ENCODE measurements at regions not wholly inside any gene's neighbourhood (a gene's known extent, or its start where the extent isn't known, plus 50 kb on each side); places are given as distances from the start of the nearest gene placed in this dataset.

- DNase-seq (ENCODE audit: low read depth in 2 of 2): no peak
Observed at GRCh38 chr10:83357004-83357403, 782.3 kb upstream of the GHITM start.

- no peak for DNase-seq (ENCODE audit: low read depth in 2 of 2)
Observed at GRCh38 chr10:83357627-83358026, 781.7 kb upstream of the GHITM start.

- DNase-seq (ENCODE audit: low read depth in 2 of 2): no peak
Observed at GRCh38 chr10:83367036-83367435, 772.3 kb upstream of the GHITM start.

- DNase-seq (ENCODE audit: low read depth in 2 of 2): no peak
Observed at GRCh38 chr10:83371696-83372490, 767.4 kb upstream of the GHITM start.

- no peak for DNase-seq (ENCODE audit: low read depth in 2 of 2)
Observed at GRCh38 chr10:83372646-83373045, 766.7 kb upstream of the GHITM start.

GRCh38 chr10:83373671-83374070 lies 765.6 kb upstream of the GHITM start:
- no peak for DNase-seq (ENCODE audit: low read depth in 2 of 2)

- no peak for DNase-seq (ENCODE audit: low read depth in 2 of 2)
Observed at GRCh38 chr10:83374741-83375140, 764.6 kb upstream of the GHITM start.

GRCh38 chr10:83375274-83375673 lies 764.0 kb upstream of the GHITM start:
- no peak for DNase-seq (ENCODE audit: low read depth in 2 of 2)

- no peak for DNase-seq (ENCODE audit: low read depth in 2 of 2)
Observed at GRCh38 chr10:83397806-83398205, 741.5 kb upstream of the GHITM start.

GRCh38 chr10:83410570-83410969 lies 728.7 kb upstream of the GHITM start:
- no peak for DNase-seq (ENCODE audit: low read depth in 2 of 2)

GRCh38 chr10:83425306-83425705 lies 714.0 kb upstream of the GHITM start:
- no peak for DNase-seq (ENCODE audit: low read depth in 2 of 2)

GRCh38 chr10:83427101-83427500 lies 712.2 kb upstream of the GHITM start:
- no peak for DNase-seq (ENCODE audit: low read depth in 2 of 2)

GRCh38 chr10:83432261-83433045 lies 706.9 kb upstream of the GHITM start:
- no peak for DNase-seq (ENCODE audit: low read depth in 2 of 2)

- DNase-seq (ENCODE audit: low read depth in 2 of 2): no peak
Observed at GRCh38 chr10:83433705-83434104, 705.6 kb upstream of the GHITM start.

- no peak for DNase-seq (ENCODE audit: low read depth in 2 of 2)
Observed at GRCh38 chr10:83448013-83448412, 691.3 kb upstream of the GHITM start.

- no peak for DNase-seq (ENCODE audit: low read depth in 2 of 2)
Observed at GRCh38 chr10:83458611-83459010, 680.7 kb upstream of the GHITM start.

GRCh38 chr10:83459124-83459523 lies 680.2 kb upstream of the GHITM start:
- no peak for DNase-seq (ENCODE audit: low read depth in 2 of 2)

- DNase-seq (ENCODE audit: low read depth in 2 of 2): no peak
Observed at GRCh38 chr10:83469728-83470331, 669.5 kb upstream of the GHITM start.

- DNase-seq (ENCODE audit: low read depth in 2 of 2): no peak
Observed at GRCh38 chr10:83476211-83476610, 663.1 kb upstream of the GHITM start.

GRCh38 chr10:83489161-83489560 lies 650.1 kb upstream of the GHITM start:
- DNase-seq (ENCODE audit: low read depth in 2 of 2): no peak

GRCh38 chr10:83492004-83492403 lies 647.3 kb upstream of the GHITM start:
- DNase-seq (ENCODE audit: low read depth in 2 of 2): no peak

GRCh38 chr10:83512681-83513080 lies 626.6 kb upstream of the GHITM start:
- no peak for DNase-seq (ENCODE audit: low read depth in 2 of 2)

- DNase-seq (ENCODE audit: low read depth in 2 of 2): no peak
Observed at GRCh38 chr10:83515001-83515400, 624.3 kb upstream of the GHITM start.
